HEK293 (cell line): ENCODE measurements at regions not wholly inside any gene's neighbourhood (a gene's known extent, or its start where the extent isn't known, plus 50 kb on each side); places are given as distances from the start of the nearest gene placed in this dataset.

Experiments
- BCL11A ChIP-seq: fragments of 450-650 bp; formaldehyde crosslinking; IDR thresholded peaks from 2 replicates; pipeline ENCODE4 v1.5.1; 2016; ENCODE audit warnings: low read depth, missing biosample characterization, missing genetic modification characterization
- HOXA7 ChIP-seq: sonication (generic); formaldehyde crosslinking; IDR thresholded peaks from 2 replicates; pipeline ENCODE4 v1.8.1; 2022; ENCODE audit warnings: missing genetic modification reagents, borderline replicate concordance
- KLF8 ChIP-seq: fragments of 450-650 bp; formaldehyde crosslinking; IDR thresholded peaks from 2 replicates; pipeline ENCODE4 v1.5.1; 2016; ENCODE audit warnings: missing biosample characterization, missing genetic modification characterization
- PRDM2 ChIP-seq: fragments of 450-650 bp; formaldehyde crosslinking; IDR thresholded peaks from 2 replicates; pipeline ENCODE4 v1.5.1; 2016; ENCODE audit warnings: missing biosample characterization, missing genetic modification characterization, borderline replicate concordance
- SP2 ChIP-seq: fragments of 450-650 bp; formaldehyde crosslinking; IDR thresholded peaks from 2 replicates; pipeline ENCODE4 v1.5.1; 2016; ENCODE audit warnings: missing biosample characterization, missing genetic modification characterization
- SP3 ChIP-seq: fragments of 450-650 bp; formaldehyde crosslinking; IDR thresholded peaks from 2 replicates; pipeline ENCODE4 v1.5.1; 2016; ENCODE audit warnings: missing biosample characterization, missing genetic modification characterization
- SP7 ChIP-seq: fragments of 450-650 bp; formaldehyde crosslinking; IDR thresholded peaks from 2 replicates; pipeline ENCODE4 v1.5.1; 2016; ENCODE audit warnings: missing biosample characterization, missing genetic modification characterization
- WT1 ChIP-seq: fragments of 450-650 bp; formaldehyde crosslinking; IDR thresholded peaks from 2 replicates; pipeline ENCODE4 v1.5.1; 2016; ENCODE audit warnings: missing biosample characterization, missing genetic modification characterization
- ZBTB21 ChIP-seq: fragments of 450-650 bp; formaldehyde crosslinking; IDR thresholded peaks from 2 replicates; pipeline ENCODE4 v1.5.1; 2017; ENCODE audit warnings: missing biosample characterization, missing genetic modification characterization
- ZNF114 ChIP-seq: fragments of 450-650 bp; formaldehyde crosslinking; IDR thresholded peaks from 2 replicates; pipeline ENCODE4 v1.5.0; 2017; ENCODE audit warnings: missing biosample characterization, missing genetic modification characterization
- ZNF132 ChIP-seq: fragments of 450-650 bp; formaldehyde crosslinking; IDR thresholded peaks from 2 replicates; pipeline ENCODE4 v1.5.1; 2017; ENCODE audit warnings: missing biosample characterization, missing genetic modification characterization, borderline replicate concordance
- ZNF146 ChIP-seq: fragments of 450-650 bp; formaldehyde crosslinking; IDR thresholded peaks from 2 replicates; pipeline ENCODE4 v1.5.1; 2016; ENCODE audit warnings: missing biosample characterization, missing genetic modification characterization
- ZNF16 ChIP-seq: fragments of 450-650 bp; formaldehyde crosslinking; IDR thresholded peaks from 2 replicates; pipeline ENCODE4 v1.5.1; 2016; ENCODE audit warnings: low read depth, missing biosample characterization, missing genetic modification characterization
- ZNF24 ChIP-seq: fragments of 450-650 bp; formaldehyde crosslinking; IDR thresholded peaks from 2 replicates; pipeline ENCODE4 v1.5.1; 2016; ENCODE audit warnings: missing biosample characterization, missing genetic modification characterization
- ZNF248 ChIP-seq: fragments of 450-650 bp; formaldehyde crosslinking; IDR thresholded peaks from 2 replicates; pipeline ENCODE4 v1.5.1; 2017; ENCODE audit warnings: missing biosample characterization, missing genetic modification characterization
- ZNF274 ChIP-seq, 2 experiments: fragments of 200-500 bp in 1 of 2; fragments of 450-650 bp in 1 of 2; sonication (Bioruptor generic) in 1 of 2; formaldehyde crosslinking in 1 of 2; IDR thresholded peaks; 2 replicates each; pipeline versions ENCODE4 v1.5.1 to v1.6.1; 2014 to 2016; ENCODE audit warnings: borderline replicate concordance in 1 of 2, inconsistent platforms in 1 of 2, low read length in 1 of 2, missing biosample characterization in 1 of 2, missing genetic modification characterization in 1 of 2
- ZNF324 ChIP-seq: fragments of 450-650 bp; formaldehyde crosslinking; IDR thresholded peaks from 2 replicates; pipeline ENCODE4 v1.5.1; 2016; ENCODE audit warnings: missing biosample characterization, missing genetic modification characterization
- ZNF529 ChIP-seq: fragments of 450-650 bp; formaldehyde crosslinking; IDR thresholded peaks from 2 replicates; pipeline ENCODE4 v1.5.1; 2017; ENCODE audit warnings: missing genetic modification characterization, missing biosample characterization; ENCODE audit not compliant: insufficient replicate concordance
- ZNF555 ChIP-seq: fragments of 450-650 bp; formaldehyde crosslinking; conservative IDR thresholded peaks from 2 replicates; pipeline ENCODE4 v1.5.1; 2017; ENCODE audit warnings: missing biosample characterization, mild to moderate bottlenecking, missing genetic modification characterization, inconsistent platforms
- ZNF560 ChIP-seq: fragments of 450-650 bp; formaldehyde crosslinking; IDR thresholded peaks from 2 replicates; pipeline ENCODE4 v1.5.1; 2017; ENCODE audit warnings: missing biosample characterization, missing genetic modification characterization, borderline replicate concordance
- ZNF571 ChIP-seq: fragments of 450-650 bp; formaldehyde crosslinking; IDR thresholded peaks from 2 replicates; pipeline ENCODE4 v1.5.0; 2017; ENCODE audit warnings: missing biosample characterization, missing genetic modification characterization
- ZNF654 ChIP-seq: fragments of 450-650 bp; formaldehyde crosslinking; IDR thresholded peaks from 2 replicates; pipeline ENCODE4 v1.5.1; 2016; ENCODE audit warnings: low read depth, missing biosample characterization, missing genetic modification characterization
- ZNF664 ChIP-seq: fragments of 450-650 bp; formaldehyde crosslinking; IDR thresholded peaks from 2 replicates; pipeline ENCODE4 v1.5.1; 2016; ENCODE audit warnings: missing biosample characterization, missing genetic modification characterization
- ZNF768 ChIP-seq: fragments of 450-650 bp; formaldehyde crosslinking; IDR thresholded peaks from 2 replicates; pipeline ENCODE4 v1.5.1; 2018; ENCODE audit warnings: missing biosample characterization, mild to moderate bottlenecking, missing genetic modification characterization
- ZSCAN16 ChIP-seq: fragments of 450-650 bp; formaldehyde crosslinking; IDR thresholded peaks from 2 replicates; pipeline ENCODE4 v1.5.1; 2016; ENCODE audit warnings: missing biosample characterization, missing genetic modification characterization
- TF ChIP-seq, protein P1 (sequence below): fragments of 450-650 bp; formaldehyde crosslinking; IDR thresholded peaks from 2 replicates; pipeline ENCODE4 v1.5.1; 2016; ENCODE audit warnings: missing biosample characterization, missing genetic modification characterization
- TF ChIP-seq, protein P2 (sequence below): fragments of 450-650 bp; formaldehyde crosslinking; IDR thresholded peaks from 2 replicates; pipeline ENCODE4 v1.5.1; 2016; ENCODE audit warnings: missing biosample characterization, missing genetic modification characterization

DNA sequence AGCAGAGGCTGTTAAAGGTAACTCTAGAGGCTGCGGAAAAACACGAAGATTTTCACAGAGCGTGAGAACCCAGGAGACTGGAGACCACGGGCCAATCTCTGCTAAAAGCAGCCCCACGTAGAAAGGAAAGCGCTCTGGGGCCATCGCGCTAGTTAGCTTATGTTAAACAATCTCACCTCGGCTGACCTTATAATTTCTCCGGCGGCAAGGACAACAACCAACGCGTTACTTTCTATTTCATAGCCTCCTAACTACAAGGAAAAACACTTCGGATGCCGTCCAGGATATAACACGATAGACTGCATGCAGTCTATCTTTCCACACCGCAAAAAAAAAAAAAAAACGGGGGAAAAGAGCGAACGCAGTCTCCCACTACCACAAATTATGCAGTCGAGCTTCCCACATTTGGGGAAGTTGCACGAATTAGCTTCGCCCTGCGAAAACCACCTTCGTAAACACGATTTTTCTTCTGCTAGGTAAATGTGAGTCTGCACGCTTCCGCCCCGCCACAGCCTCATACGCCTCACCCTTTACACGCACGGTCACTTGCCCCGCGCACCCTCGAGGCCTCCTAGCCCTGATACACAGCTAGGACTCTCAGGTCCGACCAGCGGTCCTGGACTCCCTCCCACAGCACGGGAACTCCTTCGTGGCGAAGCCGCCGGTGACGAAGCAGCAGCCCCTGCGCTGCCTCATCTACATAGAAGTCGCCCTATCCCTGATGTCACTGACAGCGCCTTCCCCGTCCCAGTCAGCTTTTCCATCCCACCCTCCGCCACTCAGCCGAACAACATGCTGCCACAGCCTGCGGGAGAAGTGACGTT is 87.8 kb downstream of the PRKAB2 start (continued):
- TF ChIP-seq ZNF560 (tag by site-specific recombination) (no peak), BCL11A (tag by site-specific recombination) (no peak), PRDM2 (no peak), ZNF248 (no peak), ZNF529 (tag by site-specific recombination) (no peak), SP3 (peak; percentile 57), ZNF146 (tag by site-specific recombination) (no peak), ZNF132 (no peak), WT1 (tag by site-specific recombination) (no peak), ZNF114 (tag by site-specific recombination) (no peak), HOXA7 (CRISPR knock-in tag) (no peak), ZSCAN16 (no peak), ZNF654 (tag by site-specific recombination) (no peak), ZNF16 (no peak), ZNF768 (no peak; the same call in 1 of the 2 replicates), ZNF555 (tag by site-specific recombination) (no peak), ZNF24 (tag by site-specific recombination) (peak; percentile 73; the same call in 1 of the 2 replicates), ZNF571 (no peak), ZNF274 (IDR thresholded peaks at IDR 0.05; ENCODE audit: low read length) (no peak), ZNF274 (tag by site-specific recombination; IDR thresholded peaks at IDR 0.05; ENCODE audit: borderline replicate concordance) (no peak), ZBTB21 (tag by site-specific recombination) (peak; percentile 90), ZNF324 (tag by site-specific recombination) (0 out of 2 replicates have a peak, but pooled peaks have one; percentile 26), KLF8 (tag by site-specific recombination) (peak; percentile 79), SP7 (tag by site-specific recombination) (peak; percentile 85; the same call in 1 of the 2 replicates), SP2 (tag by site-specific recombination) (peak; percentile 47; the same call in 1 of the 2 replicates), ZNF664 (tag by site-specific recombination) (no peak)
- TF ChIP-seq, protein P1, sequence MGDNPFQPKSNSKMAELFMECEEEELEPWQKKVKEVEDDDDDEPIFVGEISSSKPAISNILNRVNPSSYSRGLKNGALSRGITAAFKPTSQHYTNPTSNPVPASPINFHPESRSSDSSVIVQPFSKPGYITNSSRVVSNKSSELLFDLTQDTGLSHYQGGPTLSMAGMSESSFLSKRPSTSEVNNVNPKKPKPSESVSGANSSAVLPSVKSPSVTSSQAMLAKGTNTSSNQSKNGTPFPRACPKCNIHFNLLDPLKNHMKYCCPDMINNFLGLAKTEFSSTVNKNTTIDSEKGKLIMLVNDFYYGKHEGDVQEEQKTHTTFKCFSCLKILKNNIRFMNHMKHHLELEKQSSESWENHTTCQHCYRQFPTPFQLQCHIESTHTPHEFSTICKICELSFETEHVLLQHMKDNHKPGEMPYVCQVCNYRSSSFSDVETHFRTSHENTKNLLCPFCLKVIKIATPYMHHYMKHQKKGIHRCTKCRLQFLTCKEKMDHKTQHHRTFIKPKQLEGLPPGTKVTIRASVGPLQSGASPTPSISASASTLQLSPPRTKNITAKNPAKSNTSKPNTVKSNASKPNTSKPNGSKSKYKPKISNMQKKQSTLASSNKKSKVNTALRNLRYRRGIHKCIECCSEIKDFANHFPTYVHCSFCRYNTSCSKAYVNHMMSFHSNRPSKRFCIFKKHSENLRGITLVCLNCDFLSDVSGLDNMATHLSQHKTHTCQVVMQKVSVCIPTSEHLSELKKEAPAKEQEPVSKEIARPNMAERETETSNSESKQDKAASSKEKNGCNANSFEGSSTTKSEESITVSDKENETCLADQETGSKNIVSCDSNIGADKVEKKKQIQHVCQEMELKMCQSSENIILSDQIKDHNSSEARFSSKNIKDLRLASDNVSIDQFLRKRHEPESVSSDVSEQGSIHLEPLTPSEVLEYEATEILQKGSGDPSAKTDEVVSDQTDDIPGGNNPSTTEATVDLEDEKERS (tag by site-specific recombination) = no peak
- TF ChIP-seq, protein P2, sequence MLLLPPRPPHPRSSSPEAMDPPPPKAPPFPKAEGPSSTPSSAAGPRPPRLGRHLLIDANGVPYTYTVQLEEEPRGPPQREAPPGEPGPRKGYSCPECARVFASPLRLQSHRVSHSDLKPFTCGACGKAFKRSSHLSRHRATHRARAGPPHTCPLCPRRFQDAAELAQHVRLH = peak; percentile 68
